GM19035 (cell line): ENCODE measurements at regions not wholly inside any gene's neighbourhood (a gene's known extent, or its start where the extent isn't known, plus 50 kb on each side); places are given as distances from the start of the nearest gene placed in this dataset.

Experiments
- ATAC-seq: cut with Tn5 transposase; IDR thresholded peaks from one replicate; pipeline ENCODE4 v1.9.1; 2021; ENCODE audit not compliant: unreplicated experiment

DNA sequence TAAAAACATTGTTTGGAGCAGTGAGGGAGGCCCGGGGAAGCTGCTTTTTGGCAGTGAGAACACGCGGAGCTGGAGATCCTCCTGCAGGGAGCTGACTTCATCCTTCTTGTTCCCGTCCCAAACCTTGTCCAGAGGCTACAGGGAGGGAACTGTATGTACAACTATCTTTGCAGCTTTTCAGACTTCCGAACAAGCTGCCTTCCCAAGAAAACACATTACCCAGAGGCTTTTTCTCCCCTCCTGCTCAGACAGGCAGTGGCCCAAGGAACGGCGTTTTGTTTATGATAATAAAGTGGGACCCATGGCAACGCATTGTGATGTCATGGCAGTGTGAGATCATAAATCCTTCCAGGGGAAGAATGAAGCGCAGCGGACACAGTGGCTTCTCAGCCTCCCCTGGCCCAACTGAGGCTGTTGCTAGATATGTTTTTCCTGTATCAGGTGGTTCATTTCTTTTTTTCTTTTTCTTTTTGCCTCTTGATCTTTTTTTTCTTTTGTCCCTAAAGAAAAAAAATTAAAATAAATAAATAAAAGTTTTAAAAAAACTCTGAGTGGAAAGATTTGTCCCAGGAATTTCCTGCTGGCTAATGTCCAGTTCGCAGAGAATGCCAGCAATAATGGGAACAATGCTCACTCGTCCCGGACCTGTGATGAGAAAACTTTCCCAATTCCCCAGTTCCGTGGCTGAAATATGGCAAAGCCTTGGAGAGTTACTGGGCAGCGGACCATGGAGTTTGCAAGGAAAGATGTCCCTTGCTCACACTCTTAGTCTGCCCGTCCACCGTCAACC, 103.4 kb upstream of the MAP1LC3B2 start:
- ATAC-seq, result no peak

DNA sequence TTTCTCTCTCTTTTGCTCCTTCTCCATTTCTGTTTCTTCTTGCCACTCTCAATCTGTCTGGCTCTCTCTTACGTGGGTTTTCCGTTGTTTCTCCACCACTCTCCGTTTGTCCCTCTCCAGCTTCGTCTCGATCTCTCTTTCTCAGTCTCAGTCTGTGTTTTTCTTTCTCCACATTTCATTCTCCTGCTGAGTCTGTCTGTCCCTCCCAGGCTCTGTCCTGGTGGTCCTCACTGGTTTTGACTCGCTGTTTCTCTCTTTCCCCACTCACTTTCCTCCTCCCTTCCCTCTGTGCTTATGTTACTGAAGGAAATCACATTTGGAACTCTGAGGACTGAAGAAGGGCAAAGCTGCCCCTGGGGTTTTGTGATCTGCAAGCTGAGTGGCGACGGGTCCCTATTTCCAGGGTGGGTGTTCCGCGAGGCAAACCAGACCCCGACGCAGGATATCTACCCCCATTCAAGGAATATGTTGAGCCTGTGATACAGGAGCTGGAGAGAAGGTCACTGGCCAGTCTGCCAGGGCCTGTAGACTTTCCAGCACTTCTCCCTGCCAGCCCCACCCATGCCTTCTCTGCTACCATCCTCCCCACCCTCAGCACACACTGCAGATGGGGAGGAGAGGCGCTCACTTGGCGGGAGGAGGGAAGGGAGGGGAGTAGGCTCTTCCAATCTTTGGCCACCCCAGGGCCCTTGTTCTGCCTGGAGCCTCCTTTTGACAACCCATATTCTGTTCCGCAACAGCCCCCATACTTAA, 102.7 kb upstream of the MAP1LC3B2 start:
- ATAC-seq, result no peak

DNA sequence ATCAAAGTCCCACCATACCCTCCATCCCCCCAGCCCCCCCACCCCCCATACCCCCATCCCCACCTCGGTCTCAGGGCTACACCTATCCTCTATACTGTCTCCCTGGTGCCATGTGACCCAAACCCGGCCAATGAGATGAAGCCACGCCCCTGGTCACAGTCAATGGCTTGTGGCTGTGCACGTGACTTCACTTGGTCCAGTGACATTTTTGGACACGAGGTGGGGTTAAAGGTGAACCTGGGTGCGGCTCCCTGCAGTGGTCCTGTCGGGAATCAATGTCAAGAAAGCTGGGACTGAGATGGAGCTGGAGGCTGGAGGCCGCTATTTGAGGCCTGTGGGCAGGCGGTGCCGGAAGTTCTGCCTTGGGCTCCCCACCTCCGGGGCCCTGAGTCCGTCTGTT, 100.7 kb upstream of the MAP1LC3B2 start:
- ATAC-seq, result no peak

DNA sequence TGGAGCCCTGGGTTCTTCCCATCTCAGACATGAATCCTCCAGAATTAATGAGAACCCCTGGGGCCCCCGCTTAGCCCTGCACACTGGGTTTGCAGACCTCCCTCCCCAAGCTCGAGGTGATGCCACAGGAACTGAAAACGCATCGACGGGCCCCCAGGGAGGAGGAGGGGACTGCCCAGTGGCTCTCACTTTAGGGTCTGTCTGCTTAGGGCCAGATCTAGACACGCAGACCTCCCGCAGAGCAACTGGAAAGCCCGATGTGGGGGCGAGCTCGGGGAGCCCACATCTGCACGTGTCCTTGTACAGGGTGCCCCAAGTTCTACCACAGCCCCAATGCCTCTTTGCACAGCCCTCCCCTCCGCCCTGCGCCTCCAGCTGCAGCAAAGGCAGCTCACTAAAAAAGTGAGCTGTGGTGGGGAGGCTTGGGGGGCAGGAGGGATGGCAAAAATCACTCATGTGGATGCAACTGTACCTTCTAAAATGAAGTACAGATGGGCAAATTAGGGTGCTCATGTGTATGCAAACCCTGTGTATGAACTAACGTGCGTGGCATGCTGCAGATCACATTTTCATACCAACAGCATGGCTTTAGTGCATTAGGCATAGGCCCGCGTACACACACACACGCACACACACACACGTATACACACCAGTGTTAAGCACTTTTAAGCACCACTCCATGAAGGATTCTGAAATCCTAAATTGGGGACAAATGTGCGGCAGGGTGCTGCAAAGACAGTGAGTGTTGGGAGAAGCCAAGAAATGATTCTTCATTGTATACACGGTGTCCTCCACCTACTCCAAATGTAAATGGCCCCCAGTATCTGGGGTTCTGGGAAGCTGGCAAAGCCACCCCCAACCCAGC, 99.9 kb upstream of the MAP1LC3B2 start:
- no peak for ATAC-seq

DNA sequence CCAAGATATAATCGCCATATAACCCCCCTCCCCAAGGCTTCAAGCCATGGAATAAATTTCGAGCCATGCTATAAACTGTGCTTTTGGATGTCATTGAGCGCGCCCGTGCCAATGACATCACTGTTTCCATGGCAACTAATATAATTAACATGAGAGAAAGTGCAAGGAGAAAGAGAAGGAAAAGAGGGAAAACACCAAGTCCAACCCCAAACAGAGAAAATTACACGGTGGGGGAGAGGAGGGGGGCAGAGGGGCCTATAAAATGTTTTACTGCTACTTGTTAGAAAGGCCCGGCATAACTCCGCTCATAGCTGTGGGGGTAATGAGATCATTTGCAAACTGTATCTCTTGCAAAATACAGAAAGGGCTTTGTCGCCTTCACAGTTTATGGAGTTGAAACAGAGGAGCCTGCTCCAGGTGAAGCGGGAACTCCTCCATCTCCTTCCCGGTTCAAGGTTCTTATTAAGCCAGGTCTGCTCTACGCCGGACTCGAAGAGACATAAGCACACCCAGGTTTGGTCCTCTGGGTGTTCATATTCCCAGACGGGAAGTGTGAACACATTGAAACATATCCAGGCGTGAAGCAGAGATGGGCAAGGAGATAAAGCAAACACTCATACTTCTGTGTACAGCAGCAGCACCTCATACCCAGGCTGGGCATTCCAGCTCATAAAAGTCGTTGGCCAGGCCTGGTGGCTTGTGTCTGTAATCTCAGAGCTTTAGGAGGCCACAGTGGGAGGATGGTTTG, 99.1 kb upstream of the MAP1LC3B2 start:
- ATAC-seq, result no peak

DNA sequence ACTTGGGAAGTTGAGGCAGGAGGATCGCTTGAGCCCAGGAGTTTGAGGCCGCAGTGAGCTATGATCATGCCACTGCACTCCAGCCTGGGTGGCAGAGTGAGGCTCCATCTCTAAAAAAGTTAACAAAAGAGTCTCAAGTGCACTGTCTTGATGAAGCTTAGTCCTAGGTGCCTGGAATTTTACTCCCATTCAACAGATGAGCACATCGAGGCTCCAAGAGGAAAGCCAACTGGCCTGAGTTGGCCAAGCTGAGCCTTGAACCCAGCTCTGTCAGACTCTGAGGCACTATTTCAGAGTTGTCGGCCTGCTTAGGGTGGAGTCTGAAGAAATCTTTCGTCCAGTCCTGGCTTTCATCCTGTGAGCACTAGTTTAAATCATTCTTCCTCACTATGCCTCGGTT, 98.1 kb upstream of the MAP1LC3B2 start:
- no peak for ATAC-seq

DNA sequence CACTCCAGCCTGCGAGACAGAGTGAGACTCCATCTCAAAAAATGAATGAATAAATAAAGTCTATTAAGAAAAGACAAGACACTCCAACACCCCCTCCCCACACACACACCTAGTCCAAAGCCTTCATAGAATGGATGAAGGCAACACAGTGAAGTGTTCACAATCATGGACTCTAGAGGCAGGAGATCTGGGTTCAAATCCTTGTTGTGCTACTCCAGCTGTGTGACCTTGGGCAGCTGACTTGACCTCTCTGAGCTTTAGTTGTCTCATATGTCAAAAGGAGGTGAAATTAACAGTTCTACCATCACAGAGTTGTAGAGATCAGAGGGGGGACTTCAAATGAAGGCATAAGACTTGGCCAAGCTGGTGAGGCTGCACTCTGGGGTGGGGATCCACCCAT, 95.8 kb upstream of the MAP1LC3B2 start:
- no peak for ATAC-seq

DNA sequence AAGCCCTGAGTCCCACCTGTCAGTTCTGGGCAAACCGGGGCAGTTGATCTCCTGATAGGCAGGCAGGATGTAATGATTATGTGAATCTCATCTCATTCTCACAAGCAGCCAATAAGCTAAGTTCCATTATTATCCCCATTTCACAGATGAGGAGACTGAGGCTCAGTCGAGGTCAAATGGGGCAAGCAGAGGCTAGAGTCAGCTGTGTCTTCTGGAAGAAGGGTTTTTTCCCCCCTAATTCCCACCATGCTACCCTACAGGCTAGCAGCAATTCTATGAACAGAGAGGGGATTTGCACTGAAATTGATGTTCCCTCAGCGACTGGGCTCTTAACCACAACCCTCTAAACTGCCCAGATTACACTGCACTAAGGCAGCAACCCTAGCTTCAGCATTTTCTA, 93.8 kb upstream of the MAP1LC3B2 start:
- no peak for ATAC-seq

DNA sequence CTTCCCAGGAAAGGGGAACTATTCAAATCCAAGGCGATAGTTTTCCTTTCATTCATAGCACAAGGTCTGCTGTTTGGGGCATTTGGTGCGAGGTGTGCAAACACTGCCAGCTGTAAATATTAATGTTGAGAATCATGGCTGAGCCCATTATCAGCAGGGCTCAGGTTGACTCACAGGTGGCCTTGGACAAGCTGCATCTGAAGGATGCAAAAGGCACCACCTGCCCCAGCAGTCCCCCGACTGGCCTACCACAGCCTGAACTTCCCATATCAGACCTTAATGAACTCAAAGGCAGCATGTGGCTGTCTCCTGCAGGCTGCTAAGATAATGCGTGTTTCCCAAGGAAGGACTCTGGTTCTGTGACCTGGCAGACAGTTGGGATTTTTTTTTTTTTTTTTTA, 93.3 kb upstream of the MAP1LC3B2 start:
- ATAC-seq, result no peak

DNA sequence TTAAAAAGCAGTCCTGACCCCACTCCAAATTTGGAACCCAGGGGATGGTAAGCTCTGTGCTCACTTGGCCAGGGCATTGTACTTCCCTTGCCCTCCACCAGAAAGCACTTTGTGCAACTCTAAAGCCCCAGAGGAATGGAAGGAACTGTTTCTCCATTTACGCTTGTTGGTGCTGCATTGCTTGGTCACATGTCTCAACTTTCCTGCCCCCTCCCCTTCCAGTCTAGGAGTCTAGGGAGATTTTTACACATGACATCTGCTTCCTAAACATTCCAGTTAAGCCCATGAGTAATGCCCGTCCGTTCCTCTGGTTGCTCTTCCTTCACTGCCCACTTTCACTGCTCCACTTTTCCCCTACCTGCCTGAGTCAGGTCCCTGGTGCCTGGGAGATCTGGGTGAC, 92.6 kb upstream of the MAP1LC3B2 start:
- ATAC-seq, result no peak

DNA sequence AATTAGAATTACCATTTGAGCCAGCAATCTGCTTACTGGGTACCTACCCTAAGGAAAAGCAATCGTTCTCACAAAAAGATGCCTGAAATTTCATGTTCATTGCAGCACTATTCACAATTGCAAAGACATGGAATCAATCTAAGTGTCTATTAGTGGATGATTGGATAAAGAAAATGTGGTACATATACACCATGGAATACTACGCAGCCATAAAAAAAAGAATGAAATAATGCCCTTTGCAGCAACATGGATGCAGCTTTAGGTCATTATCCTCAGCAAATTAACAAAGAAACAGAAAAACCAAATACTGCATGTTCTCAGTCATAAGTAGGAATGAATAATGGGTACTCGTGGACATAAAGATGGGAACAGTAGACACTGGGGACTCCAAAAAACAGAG, 89.8 kb upstream of the MAP1LC3B2 start:
- ATAC-seq, result no peak

DNA sequence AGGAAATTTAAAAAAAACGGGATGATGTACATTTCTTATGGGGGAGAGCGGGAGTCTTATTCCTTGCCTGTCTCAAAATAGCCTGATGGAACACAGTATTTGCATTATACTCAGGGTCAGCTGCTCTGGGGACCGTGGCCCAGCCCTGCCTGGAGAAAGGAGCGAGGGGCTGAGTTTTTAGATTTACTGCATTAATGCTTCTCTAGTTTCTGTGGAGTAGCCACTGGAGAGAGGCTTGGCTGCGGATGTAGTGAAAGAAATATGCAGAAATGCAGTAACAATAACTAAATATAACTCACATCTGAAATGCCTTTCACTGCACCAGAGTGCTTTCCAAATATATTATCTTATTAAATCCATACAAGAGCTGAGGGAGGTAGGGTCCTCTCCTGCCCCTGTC, 87.6 kb upstream of the MAP1LC3B2 start:
- no peak for ATAC-seq

DNA sequence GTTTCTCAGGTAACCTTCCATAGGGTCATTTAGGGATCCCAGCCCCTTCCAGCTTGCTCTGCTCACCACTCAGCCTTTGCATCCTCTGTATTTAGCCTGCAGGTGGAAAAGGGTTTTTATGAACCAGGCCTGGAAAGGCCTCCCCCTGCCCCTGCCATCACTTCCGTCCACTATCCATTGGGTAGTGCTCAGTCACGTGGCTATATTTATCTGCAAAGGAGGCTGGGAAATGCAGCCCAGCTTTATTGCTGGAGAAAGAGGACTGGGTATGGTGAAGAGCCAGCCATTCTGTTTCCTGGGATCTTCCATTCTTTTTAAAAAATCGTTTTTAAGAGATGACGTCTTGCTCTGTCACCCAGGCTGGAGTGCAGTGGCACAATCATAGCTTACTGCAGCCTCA, 87.0 kb upstream of the MAP1LC3B2 start:
- no peak for ATAC-seq

DNA sequence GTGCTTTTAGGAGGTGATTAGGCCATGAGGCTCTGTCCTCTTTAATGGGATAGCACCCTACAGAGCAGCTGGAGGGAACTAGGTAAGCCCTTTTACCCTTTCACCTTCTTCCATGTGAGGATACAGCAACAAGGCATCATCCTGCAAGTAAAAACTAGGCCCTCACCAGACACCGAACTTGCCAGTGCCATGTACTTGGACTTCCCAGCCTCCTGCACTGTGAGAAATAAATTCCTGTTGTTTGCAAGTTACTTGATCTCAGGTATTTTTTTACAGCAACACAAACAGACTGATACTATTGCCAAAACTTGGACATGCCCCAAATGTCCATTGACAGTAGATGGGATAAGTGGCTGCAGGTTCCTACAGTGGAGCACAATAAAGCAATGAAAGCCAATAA, 85.8 kb upstream of the MAP1LC3B2 start:
- ATAC-seq, result no peak

DNA sequence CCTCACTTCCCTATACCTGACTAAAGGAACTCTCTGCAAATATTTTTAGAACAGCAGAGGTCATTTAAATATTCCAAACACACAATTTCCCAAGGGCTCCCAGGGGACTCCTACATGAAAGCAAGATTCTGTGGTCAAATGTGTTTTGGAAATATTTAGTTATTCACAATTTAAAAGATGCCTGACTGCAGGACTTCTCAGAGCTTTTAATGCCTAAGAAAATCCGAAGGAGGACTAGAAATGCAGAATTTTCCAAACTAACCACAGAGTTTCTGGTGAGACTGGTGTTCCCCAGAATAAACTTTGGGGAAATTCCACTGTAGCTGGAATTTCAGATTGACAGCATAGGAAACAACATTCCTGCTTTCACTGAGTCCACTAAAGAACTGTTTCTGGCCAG, 84.8 kb upstream of the MAP1LC3B2 start:
- no peak for ATAC-seq

DNA sequence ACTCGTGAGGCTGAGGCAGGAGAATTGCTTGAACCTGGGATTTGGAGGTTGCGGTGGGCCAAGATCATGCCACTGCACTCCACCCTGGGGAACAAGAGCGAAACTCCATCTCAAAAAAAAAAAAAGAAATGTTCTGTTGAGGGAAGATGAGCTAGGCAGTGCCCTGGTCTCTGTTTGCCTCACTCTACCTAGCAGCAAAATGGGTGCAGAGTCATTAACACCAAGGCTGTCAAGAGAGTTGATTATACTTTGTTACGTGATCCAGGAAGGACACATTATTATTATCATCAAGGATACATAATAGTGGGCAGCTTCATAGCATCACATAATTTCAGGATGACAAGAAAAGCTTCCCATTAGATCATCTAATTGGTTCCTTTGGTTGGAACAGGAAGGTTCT, 84.3 kb upstream of the MAP1LC3B2 start:
- no peak for ATAC-seq

DNA sequence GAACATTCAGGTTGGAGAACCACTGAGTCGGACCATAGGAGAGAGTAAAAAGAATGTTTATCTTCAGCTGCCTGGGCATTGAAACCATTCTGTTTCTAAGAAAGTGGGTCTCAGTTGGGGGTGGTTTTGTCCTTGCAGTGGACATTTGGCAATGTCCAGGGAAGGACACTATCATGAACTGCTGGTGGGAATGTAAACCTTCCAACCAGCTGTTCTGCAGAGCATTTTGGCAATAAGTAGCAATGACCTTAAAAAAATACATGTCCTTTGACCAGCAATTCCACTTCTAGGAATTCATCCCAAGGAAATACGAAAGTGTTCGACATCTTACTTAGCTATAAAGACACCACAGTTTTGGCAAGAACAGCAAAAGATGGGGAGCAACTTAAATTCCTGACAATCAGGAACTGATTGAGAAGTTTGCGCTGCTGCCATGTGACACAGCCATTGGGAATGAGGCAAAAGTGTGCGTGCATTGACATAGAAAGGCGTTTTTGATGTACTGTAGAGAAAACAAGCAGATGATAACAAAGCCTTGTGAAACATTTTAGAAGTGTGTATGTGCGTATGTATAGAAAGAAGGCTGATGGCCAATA, 82.9 kb upstream of the MAP1LC3B2 start:
- ATAC-seq, result no peak

DNA sequence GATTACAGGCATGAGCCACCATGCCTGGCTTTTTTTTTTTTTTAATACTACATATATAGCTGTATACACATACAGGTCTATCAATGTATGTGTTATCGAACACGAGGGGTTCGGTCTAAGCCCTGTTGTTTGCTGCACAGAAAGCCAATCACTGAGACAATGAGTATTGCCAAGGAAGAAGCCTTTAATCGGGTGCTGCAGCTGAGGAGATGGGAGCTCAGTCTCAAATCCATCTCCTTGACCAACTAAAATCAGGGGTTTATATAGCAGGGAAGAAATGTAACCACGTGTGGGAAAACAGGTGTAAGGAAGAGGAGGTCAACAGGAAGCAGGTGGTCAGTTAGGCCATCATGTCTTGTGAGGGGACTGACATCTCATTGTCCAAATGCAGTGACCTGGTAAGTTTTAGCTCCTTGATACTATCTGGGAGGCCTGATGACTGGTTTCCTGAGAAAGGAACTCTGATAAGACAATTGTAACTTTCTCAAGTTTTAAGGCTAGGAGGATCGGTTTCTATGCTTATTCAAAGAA, 80.9 kb upstream of the MAP1LC3B2 start:
- no peak for ATAC-seq

DNA sequence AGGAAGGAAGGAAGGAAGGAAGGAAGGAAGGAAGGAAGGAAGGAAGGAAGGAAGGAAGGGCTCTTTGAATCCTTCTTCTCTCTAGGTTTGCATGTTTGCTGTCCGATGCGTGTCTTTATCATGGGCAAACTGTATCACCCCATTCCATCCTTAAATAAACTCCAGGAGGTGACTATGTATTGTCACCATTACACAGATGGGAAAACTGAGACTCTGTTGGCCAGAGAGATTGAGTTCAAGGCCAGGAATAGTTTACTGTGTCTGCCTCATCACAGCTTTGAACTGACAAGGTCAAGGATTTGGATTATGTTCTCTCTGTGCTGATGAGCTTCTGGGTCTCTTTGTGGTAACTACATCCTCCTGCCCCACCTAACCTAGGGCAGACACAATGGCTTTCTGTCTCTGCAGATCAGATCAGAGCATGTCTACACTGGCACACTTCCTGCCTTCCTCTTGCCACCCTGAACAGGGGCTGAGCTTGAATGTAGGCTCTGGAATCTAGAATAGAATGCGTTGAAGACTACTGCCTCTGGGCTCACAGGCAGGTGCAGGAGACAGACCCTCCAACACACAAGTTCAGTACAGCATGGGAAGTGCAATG, 78.9 kb upstream of the MAP1LC3B2 start:
- ATAC-seq, result no peak

DNA sequence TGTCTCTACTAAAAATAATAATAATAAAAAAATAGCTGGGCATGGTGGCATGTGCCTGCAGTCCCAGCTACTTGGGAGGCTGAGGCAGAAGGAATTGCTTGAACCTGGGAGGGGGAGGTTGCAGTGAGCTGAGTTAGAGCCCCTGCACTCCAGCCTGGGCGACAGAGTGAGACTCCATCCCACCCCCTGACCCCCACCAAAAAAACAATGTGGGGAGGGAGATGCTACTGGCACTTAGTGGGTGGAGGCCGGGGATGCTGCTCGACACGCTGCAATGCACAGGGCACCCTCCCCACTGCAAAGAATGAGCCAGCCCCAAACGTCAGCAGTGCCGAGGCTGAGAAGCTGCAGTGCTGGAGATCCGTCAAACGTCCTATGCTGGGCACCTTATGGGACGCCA, 77.5 kb upstream of the MAP1LC3B2 start:
- no peak for ATAC-seq
